ENCODE measurements at regions not wholly inside any gene's neighbourhood (a gene's known extent, or its start where the extent isn't known, plus 50 kb on each side); places are given as distances from the start of the nearest gene placed in this dataset.

DNA sequence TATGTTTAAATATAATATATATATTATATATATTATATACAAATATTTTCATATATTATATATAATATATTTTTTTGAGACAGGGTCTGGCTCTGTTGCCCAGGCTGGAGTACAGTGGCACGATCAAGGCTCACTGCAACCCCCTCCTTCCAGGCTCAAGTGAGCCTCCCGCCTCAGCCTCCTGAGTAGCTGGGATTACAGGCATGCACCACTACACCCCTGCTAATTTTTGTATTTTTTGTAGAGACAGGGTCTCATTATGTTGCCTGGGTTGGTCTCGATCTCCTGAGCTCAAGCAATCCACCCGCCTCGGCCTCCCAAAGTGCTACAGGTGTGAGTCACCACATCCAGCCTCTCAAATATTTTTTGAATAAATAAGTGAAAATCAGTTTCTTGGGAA, 215.5 kb downstream of the GATA3 start:
- TF ChIP-seq CTCF (IDR thresholded peaks at IDR 0.05): no peak
- Histone ChIP-seq H3K36me3 (no peaks in the 10 kb centered on the region), H3K27me3 (no peaks in the 10 kb centered on the region), H3K27ac (no peak overlapping the region), H3K9me3 (no peaks in the 10 kb centered on the region), H3K4me1 (no peaks in the 10 kb centered on the region), H3K4me3 (no peak overlapping the region)
- DNase-seq (ENCODE audit: low spot score): no peak

GRCh38 chr10:8272794-8273425, 218.4 kb downstream of the GATA3 start:
- DNase-seq (ENCODE audit: low spot score): no peak
- H3K9me3 ChIP-seq: no peaks in the 10 kb centered on the region
- H3K4me1 ChIP-seq: no peaks in the 10 kb centered on the region
- H3K27me3 ChIP-seq: no peaks in the 10 kb centered on the region
- no peak overlapping the region for H3K4me3 ChIP-seq
- H3K36me3 ChIP-seq: no peaks in the 10 kb centered on the region
- no peak overlapping the region for H3K27ac ChIP-seq
- TF ChIP-seq CTCF (IDR thresholded peaks at IDR 0.05): no peak

- TF ChIP-seq CTCF (IDR thresholded peaks at IDR 0.05): no peak
- DNase-seq (ENCODE audit: low spot score): no peak
- H3K4me3 ChIP-seq: no peak overlapping the region
- H3K36me3 ChIP-seq: no peaks in the 10 kb centered on the region
- no peak overlapping the region for H3K27ac ChIP-seq
- H3K9me3 ChIP-seq: no peaks in the 10 kb centered on the region
- no peaks in the 10 kb centered on the region for H3K4me1 ChIP-seq
- no peaks in the 10 kb centered on the region for H3K27me3 ChIP-seq
Measured at GRCh38 chr10:8273749-8274148, 219.3 kb downstream of the GATA3 start.

GRCh38 chr10:8275911-8276310, 221.4 kb downstream of the GATA3 start:
- no peaks in the 10 kb centered on the region for H3K27me3 ChIP-seq
- no peak for DNase-seq (ENCODE audit: low spot score)
- H3K4me1 ChIP-seq: no peaks in the 10 kb centered on the region
- H3K9me3 ChIP-seq: no peaks in the 10 kb centered on the region
- TF ChIP-seq CTCF (IDR thresholded peaks at IDR 0.05): no peak
- H3K27ac ChIP-seq: no peak overlapping the region
- H3K4me3 ChIP-seq: no peak overlapping the region
- H3K36me3 ChIP-seq: no peaks in the 10 kb centered on the region

DNA sequence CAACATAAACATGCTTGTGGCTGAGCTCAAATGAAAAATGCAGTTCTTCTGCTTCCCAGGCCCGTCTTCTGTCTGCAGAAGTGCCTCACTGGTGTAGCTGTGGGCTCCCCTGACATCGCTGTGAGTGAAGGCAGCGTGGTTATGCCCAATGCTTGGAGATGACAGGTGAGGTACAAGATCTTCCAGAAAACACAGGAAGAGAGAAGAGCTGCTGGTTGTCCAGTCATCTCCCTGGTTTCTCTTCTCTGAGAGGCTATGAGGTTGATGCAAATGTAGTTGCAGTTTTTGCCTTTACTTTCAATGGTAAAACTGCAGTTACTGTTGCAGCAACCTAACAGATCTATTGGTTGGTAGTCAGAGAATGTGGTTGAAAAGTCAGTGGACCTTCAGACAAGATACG, 223.6 kb downstream of the GATA3 start:
- Histone ChIP-seq H3K36me3 (no peaks in the 10 kb centered on the region), H3K4me1 (no peaks in the 10 kb centered on the region), H3K9me3 (no peaks in the 10 kb centered on the region), H3K4me3 (no peak overlapping the region), H3K27me3 (no peaks in the 10 kb centered on the region), H3K27ac (no peak overlapping the region)
- no peak for TF ChIP-seq CTCF (IDR thresholded peaks at IDR 0.05)
- DNase-seq (ENCODE audit: low spot score): no peak

DNA sequence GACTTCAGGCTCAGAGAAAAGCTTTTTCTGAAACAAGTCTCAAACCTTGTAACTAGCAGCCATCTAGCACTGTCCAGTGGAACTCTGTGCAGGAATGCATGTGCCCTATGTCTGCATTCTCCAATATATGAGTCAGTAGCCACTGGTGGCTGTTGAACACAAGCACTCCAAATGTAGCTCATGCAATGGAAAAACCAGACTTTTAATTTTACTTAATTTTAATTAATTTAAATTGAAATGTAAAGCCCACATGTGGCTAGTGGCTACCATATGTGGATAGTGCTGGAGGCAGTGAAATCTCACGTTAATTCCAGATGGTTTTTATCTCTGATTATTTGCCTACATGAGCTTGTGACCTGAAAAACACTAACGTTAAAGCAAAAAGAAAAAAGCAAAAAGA, 225.1 kb downstream of the GATA3 start:
- Histone ChIP-seq H3K4me3 (no peak overlapping the region), H3K9me3 (no peaks in the 10 kb centered on the region), H3K4me1 (no peaks in the 10 kb centered on the region), H3K27ac (no peak overlapping the region), H3K36me3 (no peaks in the 10 kb centered on the region), H3K27me3 (no peaks in the 10 kb centered on the region)
- TF ChIP-seq CTCF (IDR thresholded peaks at IDR 0.05): no peak
- DNase-seq (ENCODE audit: low spot score): no peak

Measured in right atrium auricular region (tissue), 2 donors.